ENCODE measurements at regions not wholly inside any gene's neighbourhood (a gene's known extent, or its start where the extent isn't known, plus 50 kb on each side); places are given as distances from the start of the nearest gene placed in this dataset.
"Not testable (repeated sequence)": the region's sequence is repeated elsewhere in the genome, so short reads cannot be mapped to it uniquely, and the experiment has no call there.

DNA sequence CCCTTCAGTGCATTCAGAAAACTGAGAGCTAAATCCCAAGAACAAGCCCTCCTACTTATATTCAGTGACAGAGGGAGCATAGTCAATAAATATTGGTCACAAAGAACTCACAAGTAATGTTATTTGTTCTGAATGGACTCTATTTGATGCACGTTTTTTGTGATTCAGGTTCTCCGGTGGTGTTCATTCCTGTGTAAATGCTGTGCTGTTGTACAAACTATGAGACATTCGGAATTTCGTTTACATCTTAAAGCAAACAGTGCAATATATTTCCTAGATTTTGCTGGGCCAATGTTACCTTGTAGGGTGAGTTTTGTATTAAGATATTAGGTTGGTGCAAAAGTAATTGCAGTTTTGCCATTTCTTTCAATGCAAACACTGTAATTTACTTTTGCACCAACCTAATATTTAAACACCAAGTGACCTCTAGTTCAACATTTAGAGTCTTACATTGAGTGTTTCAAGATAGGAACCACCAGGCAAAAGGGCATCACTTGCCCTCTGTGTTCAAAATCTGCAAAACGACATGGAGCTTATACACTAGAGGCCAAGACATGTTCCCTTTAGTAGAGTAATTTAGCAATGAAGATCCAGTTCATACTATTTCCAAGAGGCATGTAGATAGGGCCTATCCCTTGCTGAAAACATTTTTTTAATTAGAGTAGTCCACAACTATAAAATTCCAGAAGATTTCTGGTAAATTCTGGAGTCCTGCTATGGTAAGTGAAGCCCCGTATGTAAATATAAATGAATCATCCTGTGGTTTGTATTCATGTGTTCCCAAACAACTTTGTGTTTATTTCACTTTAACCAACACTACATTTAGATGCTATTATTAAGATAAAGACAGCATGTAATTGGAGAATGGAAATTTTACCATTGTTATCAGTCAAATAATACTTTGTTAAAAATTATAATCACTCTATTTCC is 444.0 kb upstream of the PTGER4 start:
- H3K4me1 Mint-ChIP-seq (ENCODE audit: low read depth), result peaks cover 32% of the 10 kb centered on the region
- no peak overlapping the region for H3K4me3 Mint-ChIP-seq
- peaks cover 2 to 6% of the 10 kb centered on the region in 2 donors for H3K9me3 Mint-ChIP-seq
- DNase-seq (no peak), ATAC-seq (replicated peaks in 1 of 2) (no peak)
- H3K27me3 Mint-ChIP-seq (ENCODE audit: low read depth), result no peaks in the 10 kb centered on the region
- H3K36me3 Mint-ChIP-seq (ENCODE audit: insufficient read depth in 2 of 2), result peaks cover 8 to 15% of the 10 kb centered on the region in 2 donors
- no peak overlapping the region for H3K27ac Mint-ChIP-seq

DNA sequence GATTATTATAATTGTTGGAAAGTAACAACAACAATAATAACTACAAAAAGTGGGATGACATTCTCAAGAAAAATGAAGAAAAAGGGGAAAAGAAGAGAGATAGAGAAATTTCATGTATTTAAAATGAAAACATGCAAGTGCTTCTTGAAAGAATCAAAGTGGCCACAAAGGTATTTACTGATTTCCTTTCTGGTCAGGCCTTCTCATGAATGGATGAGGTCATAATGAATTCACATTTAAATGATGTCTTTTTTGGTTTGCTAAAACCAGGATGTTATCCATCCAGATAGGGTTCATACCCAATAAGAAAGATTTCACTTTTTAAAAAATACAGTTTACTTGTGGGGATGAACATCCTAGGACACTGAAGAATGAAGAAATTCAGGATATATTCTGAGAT is 446.4 kb upstream of the PTGER4 start:
- Mint-ChIP-seq H3K4me1 (ENCODE audit: low read depth) (peaks cover 25% of the 10 kb centered on the region), H3K27ac (no peak overlapping the region), H3K36me3 (ENCODE audit: insufficient read depth in 2 of 2) (peaks cover 0 to 2% of the 10 kb centered on the region in 2 donors), H3K4me3 (no peak overlapping the region), H3K27me3 (ENCODE audit: low read depth) (no peaks in the 10 kb centered on the region), H3K9me3 (no peaks in the 10 kb centered on the region)
- ATAC-seq (replicated peaks in 1 of 2) (no peak), DNase-seq (no peak)

DNA sequence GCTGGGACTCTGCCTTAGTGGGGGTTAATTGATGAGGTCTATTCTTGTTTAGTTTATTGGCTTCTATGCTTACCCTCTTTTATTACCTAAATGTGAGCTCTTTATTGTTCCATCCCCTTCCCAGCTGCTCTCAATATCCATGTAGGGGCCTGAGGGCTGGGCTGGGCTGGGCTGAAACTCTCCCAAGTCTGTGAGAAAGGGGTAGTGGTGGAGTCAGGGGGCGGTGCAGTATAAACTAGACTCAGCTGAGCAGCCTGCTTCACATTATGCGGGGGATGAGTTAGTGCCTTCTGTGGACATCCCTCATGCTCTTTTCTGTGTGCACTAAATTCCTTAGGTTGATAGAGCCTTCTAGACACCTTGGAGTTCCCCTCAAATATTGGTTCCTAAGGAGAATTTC is 451.8 kb upstream of the PTGER4 start:
- DNase-seq, result no peak
- Mint-ChIP-seq H3K9me3 (no peaks in the 10 kb centered on the region), H3K27me3 (ENCODE audit: low read depth) (no peaks in the 10 kb centered on the region), H3K27ac (no peak overlapping the region), H3K36me3 (ENCODE audit: insufficient read depth in 2 of 2) (peaks cover 3 to 4% of the 10 kb centered on the region in 2 donors), H3K4me3 (no peak overlapping the region), H3K4me1 (ENCODE audit: low read depth) (peaks cover 39% of the 10 kb centered on the region)
- ATAC-seq (replicated peaks in 1 of 2), result no peak

DNA sequence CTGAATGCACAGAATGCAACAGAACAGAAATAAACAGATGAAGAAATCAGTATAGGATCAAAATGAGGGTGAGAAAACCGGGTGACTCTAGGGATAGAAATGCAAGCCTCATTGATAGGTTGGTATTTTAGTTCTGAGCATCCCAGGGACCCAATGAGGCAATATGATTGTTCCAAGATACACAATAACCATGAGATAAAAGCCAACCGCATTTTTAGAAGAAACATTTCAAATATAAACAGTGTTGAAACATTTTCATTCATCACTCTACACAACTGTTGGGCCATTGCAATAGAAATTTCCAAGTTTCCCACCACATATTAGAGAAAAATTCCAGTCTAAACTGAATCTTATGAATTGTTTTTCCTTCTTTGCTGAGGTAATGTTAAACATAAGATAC is 452.3 kb upstream of the PTGER4 start:
- H3K27ac Mint-ChIP-seq, result no peak overlapping the region
- no peak overlapping the region for H3K4me3 Mint-ChIP-seq
- H3K27me3 Mint-ChIP-seq (ENCODE audit: low read depth), result no peaks in the 10 kb centered on the region
- H3K4me1 Mint-ChIP-seq (ENCODE audit: low read depth), result peaks cover 42% of the 10 kb centered on the region
- H3K36me3 Mint-ChIP-seq (ENCODE audit: insufficient read depth in 2 of 2), result peaks cover 3 to 4% of the 10 kb centered on the region in 2 donors
- no peaks in the 10 kb centered on the region for H3K9me3 Mint-ChIP-seq
- ATAC-seq (replicated peaks in 1 of 2) (no peak), DNase-seq (no peak)

DNA sequence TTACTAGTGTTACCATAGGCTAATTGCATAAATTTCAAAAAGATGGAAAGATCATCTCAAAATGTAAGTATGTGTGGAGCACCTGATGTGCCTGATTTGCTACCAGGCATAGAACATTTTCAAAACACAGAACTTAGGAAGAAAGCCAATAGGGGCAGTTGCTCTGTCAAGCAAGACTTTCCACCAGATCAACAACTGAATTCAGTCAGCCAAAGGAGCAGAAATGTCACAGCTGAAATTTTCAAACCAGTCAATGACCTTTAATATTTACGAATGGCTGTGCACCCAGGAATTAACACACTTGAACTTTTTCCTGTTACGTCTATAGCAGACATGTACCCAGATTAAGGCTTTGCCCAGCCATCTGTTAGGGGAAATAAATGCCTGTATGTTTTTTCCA is 452.8 kb upstream of the PTGER4 start:
- Mint-ChIP-seq H3K4me1 (ENCODE audit: low read depth) (peaks cover 47% of the 10 kb centered on the region), H3K27me3 (ENCODE audit: low read depth) (no peaks in the 10 kb centered on the region), H3K27ac (no peak overlapping the region), H3K4me3 (no peak overlapping the region), H3K9me3 (no peaks in the 10 kb centered on the region), H3K36me3 (ENCODE audit: insufficient read depth in 2 of 2) (peaks cover 3 to 4% of the 10 kb centered on the region in 2 donors)
- DNase-seq (no peak), ATAC-seq (replicated peaks in 1 of 2) (no peak)

DNA sequence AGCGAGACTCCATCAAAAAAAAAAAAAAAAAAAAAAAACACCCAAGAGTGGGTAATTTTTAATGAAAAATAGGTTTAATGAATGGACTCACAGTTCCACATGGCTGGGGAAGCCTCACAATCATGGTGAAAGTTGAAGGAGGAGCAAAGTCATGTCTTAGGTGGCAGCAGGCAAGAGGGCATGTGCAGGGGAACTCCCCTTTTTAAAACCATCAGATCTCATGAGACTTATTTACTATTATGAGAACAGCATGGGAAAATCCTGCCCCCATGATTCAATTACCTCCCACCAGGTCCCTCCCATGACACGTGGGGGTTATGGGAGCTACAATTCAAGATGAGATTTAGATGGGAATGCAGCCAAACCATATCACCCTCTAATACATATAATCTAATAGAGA is 454.6 kb upstream of the PTGER4 start:
- H3K36me3 Mint-ChIP-seq (ENCODE audit: insufficient read depth in 2 of 2); H3K9me3 Mint-ChIP-seq; H3K27me3 Mint-ChIP-seq (ENCODE audit: low read depth); ATAC-seq (replicated peaks in 1 of 2): not testable (repeated sequence)
- Mint-ChIP-seq H3K27ac (peak overlapping the region; percentile 68), H3K4me3 (peak overlapping the region; percentile 31 to 52), H3K4me1 (ENCODE audit: low read depth) (peaks cover 65% of the 10 kb centered on the region)
- DNase-seq, result peak; percentile 38 to 43

DNA sequence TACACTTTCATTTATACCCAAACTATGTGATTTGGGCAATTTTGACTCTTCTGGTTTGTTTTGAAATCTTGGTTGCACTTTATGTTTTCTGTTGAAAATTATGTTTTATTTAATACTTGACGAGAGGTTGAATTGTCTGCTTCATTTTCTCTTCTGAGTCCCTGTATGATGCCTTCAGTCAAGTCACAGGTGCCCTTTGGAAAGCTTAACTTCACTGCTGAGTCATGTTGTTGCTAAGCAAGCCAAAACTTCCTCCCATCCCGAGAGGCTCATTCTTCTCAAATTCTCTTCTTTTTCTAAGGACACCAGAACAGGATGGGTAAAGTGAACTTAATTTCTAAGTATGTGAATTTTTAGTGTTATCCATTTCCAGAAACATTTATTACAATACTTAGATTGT is 455.3 kb upstream of the PTGER4 start:
- H3K4me1 Mint-ChIP-seq (ENCODE audit: low read depth), result peaks cover 72% of the 10 kb centered on the region
- no peaks in the 10 kb centered on the region for H3K27me3 Mint-ChIP-seq (ENCODE audit: low read depth)
- peak in 1 of 2 donors; percentile 22 for DNase-seq

DNA sequence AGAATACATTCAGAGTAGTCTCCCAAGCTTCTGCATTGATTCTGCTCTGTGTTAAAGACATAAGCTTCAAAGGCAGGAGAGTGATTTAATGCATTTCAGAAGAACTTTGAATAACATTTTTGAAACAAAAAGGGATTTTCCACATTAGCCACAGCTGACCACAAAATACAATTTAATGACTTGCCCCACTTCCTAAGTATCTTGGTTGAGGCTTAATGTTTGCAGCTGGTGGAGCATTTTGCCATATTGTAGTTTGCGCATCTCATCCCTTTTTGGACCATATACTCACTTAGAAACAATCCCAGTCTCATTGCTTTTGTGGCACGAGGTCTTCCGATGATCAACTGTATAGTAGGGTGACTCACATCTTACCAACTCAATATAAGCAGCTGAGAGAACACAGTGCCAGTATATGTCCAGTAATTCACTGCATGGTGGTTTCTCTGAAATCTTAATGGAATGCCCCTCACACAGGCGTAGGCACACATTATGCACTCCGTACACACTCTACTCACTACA is 455.8 kb upstream of the PTGER4 start:
- H3K4me3 Mint-ChIP-seq, result peak overlapping the region; percentile 52 to 80
- ATAC-seq (replicated peaks in 1 of 2), result peak; percentile 93
- H3K4me1 Mint-ChIP-seq (ENCODE audit: low read depth), result peaks cover 74% of the 10 kb centered on the region
- peak overlapping the region; percentile 96 for H3K27ac Mint-ChIP-seq
- peaks cover 2 to 3% of the 10 kb centered on the region in 2 donors for H3K9me3 Mint-ChIP-seq
- H3K36me3 Mint-ChIP-seq (ENCODE audit: insufficient read depth in 2 of 2), result peaks cover 4 to 17% of the 10 kb centered on the region in 2 donors
- DNase-seq, result peak; percentile 62 to 63
- no peaks in the 10 kb centered on the region for H3K27me3 Mint-ChIP-seq (ENCODE audit: low read depth)

More for the DNA sequence above, 455.3 kb upstream of the PTGER4 start:
- Mint-ChIP-seq H3K4me3 (peak overlapping the region; percentile 52 to 80), H3K9me3 (peaks cover 0 to under 1% of the 10 kb centered on the region in 2 donors), H3K36me3 (ENCODE audit: insufficient read depth in 2 of 2) (peaks cover 4 to 14% of the 10 kb centered on the region in 2 donors), H3K27ac (peak overlapping the region; percentile 96)
- peak in 1 of 2 donors; percentile 25 for ATAC-seq (replicated peaks in 1 of 2)

DNA sequence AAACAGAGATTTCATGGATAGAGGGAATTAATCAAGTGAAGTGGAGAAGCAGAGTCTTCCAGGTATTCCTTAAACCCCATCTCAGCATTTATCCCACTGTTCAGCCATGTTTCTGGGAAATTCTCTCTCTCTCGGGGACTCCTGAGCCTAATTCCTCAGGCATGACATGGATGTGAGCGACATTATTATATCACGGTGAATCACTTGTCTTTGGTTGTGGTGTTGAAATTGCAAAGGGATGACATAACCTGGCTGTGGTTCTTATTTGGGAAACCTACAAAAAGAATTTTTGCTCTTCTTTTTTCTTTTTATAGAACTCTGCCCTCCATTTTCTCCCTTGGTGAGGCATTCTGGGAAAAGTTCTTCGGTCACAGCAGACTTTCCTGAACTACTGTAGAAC is 457.9 kb upstream of the PTGER4 start:
- ATAC-seq (replicated peaks in 1 of 2), result no peak
- H3K27ac Mint-ChIP-seq, result no peak overlapping the region
- H3K27me3 Mint-ChIP-seq (ENCODE audit: low read depth), result no peaks in the 10 kb centered on the region
- peaks cover 3 to 6% of the 10 kb centered on the region in 2 donors for H3K9me3 Mint-ChIP-seq
- H3K36me3 Mint-ChIP-seq (ENCODE audit: insufficient read depth in 2 of 2), result peaks cover 10 to 26% of the 10 kb centered on the region in 2 donors
- peaks cover 85% of the 10 kb centered on the region for H3K4me1 Mint-ChIP-seq (ENCODE audit: low read depth)
- no peak overlapping the region for H3K4me3 Mint-ChIP-seq
- no peak for DNase-seq

DNA sequence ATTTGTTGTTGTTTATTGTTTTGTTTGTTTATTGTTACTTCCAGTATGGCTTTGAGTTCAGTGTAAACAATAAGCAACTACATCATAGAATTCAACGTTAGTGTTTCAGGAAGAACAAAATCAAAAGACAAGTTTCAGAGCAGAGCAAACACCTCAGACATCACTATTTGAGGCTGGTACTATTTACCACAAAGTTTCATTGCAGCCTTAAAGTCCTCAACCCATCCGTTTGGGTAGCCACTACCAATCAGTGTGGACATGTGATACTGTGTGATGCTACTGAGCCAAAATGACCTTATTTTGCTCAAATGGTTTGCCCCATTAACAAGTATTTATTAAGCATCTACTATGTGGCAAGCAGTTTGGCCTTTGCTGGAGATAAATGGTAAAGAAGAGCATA is 458.5 kb upstream of the PTGER4 start:
- no peak overlapping the region for H3K4me3 Mint-ChIP-seq
- H3K36me3 Mint-ChIP-seq (ENCODE audit: insufficient read depth in 2 of 2), result peaks cover 10 to 26% of the 10 kb centered on the region in 2 donors
- ATAC-seq (replicated peaks in 1 of 2) (no peak), DNase-seq (no peak)
- H3K9me3 Mint-ChIP-seq, result peaks cover 3 to 6% of the 10 kb centered on the region in 2 donors
- no peaks in the 10 kb centered on the region for H3K27me3 Mint-ChIP-seq (ENCODE audit: low read depth)
- peak overlapping the region; percentile 35 for H3K27ac Mint-ChIP-seq
- peaks cover 81% of the 10 kb centered on the region for H3K4me1 Mint-ChIP-seq (ENCODE audit: low read depth)

DNA sequence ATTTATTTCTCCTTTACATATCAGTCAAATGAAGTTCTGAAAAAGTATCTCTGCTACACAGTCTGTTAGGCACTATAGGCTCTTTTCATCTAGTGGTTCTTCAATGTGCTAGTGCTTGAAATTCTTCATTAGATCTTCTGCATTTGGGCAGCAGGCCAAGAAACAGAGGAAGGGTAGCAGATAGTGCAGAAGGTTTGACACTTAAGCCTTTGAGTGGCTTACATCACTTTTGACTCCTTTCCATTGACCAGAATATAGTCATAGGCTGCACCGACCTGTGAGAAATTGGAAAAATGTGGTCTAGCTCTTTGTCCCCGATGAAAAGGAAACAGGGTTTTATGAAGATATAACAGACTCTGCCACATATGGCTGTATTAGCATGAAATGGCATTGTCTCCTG is 459.5 kb upstream of the PTGER4 start:
- no peaks in the 10 kb centered on the region for H3K27me3 Mint-ChIP-seq (ENCODE audit: low read depth)
- H3K9me3 Mint-ChIP-seq, result peaks cover 3 to 6% of the 10 kb centered on the region in 2 donors
- peaks cover 71% of the 10 kb centered on the region for H3K4me1 Mint-ChIP-seq (ENCODE audit: low read depth)
- no peak for DNase-seq
- H3K27ac Mint-ChIP-seq, result no peak overlapping the region
- ATAC-seq (replicated peaks in 1 of 2), result no peak
- H3K4me3 Mint-ChIP-seq, result no peak overlapping the region
- H3K36me3 Mint-ChIP-seq (ENCODE audit: insufficient read depth in 2 of 2), result peaks cover 8 to 23% of the 10 kb centered on the region in 2 donors

DNA sequence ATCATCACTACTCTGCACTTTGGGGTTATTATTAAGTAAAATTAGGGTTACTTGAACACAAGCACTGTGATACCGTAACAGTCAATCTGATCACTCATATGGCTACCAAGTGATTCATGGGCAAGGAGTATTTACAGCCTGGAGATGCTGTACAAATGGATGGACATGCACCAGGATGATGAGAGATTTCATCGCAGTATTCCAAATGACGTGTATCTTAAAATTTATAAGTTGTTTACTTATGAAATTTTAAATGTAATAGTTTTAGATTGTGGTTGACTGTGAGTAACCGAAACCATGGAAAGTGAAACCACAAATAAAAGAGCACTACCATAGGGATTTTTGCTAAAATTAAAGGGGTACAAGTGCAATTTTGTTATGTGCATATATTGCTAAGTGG is 462.2 kb upstream of the PTGER4 start:
- ATAC-seq (replicated peaks in 1 of 2) (peak; percentile 45 to 63), DNase-seq (no peak)
- H3K4me1 Mint-ChIP-seq (ENCODE audit: low read depth), result peaks cover 61% of the 10 kb centered on the region
- peak overlapping the region in 1 of 2 donors; percentile 23 for H3K4me3 Mint-ChIP-seq
- H3K9me3 Mint-ChIP-seq, result peaks cover 3 to 6% of the 10 kb centered on the region in 2 donors
- no peak overlapping the region for H3K27ac Mint-ChIP-seq
- no peaks in the 10 kb centered on the region for H3K27me3 Mint-ChIP-seq (ENCODE audit: low read depth)
- peaks cover 6 to 24% of the 10 kb centered on the region in 2 donors for H3K36me3 Mint-ChIP-seq (ENCODE audit: insufficient read depth in 2 of 2)

DNA sequence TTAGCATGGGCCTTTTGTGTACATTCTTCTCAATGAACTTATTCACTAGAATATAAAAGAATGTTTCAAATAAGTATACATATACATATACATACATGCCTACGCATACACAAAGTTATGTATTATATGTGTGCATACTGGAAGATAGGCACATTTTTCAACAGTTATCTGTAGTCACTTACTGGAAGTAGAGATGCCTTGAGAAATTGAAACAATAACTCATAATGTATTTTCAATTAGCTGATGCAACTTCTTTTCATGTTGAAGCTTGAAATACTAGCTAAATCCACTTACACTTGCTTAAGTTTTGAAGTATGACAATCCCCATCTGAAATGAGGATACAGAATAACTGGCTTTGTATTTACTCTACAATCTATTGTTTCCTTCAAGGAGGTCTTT is 469.0 kb upstream of the PTGER4 start:
- peak overlapping the region; percentile 20 to 42 for H3K4me3 Mint-ChIP-seq
- H3K36me3 Mint-ChIP-seq (ENCODE audit: insufficient read depth in 2 of 2), result peaks cover 5 to 25% of the 10 kb centered on the region in 2 donors
- ATAC-seq (replicated peaks in 1 of 2) (peak; percentile 77 to 83), DNase-seq (no peak)
- peak overlapping the region; percentile 99 for H3K27ac Mint-ChIP-seq
- H3K9me3 Mint-ChIP-seq, result peaks cover 1 to 10% of the 10 kb centered on the region in 2 donors
- peaks cover 73% of the 10 kb centered on the region for H3K4me1 Mint-ChIP-seq (ENCODE audit: low read depth)
- H3K27me3 Mint-ChIP-seq (ENCODE audit: low read depth), result no peaks in the 10 kb centered on the region

All from activated T-cell treated with anti-CD3 and anti-CD28 coated beads, Interleukin-2, amount 50 U/mL, for 72 hours (primary cell).